HG03196 (cell line): ENCODE measurements at regions not wholly inside any gene's neighbourhood (a gene's known extent, or its start where the extent isn't known, plus 50 kb on each side); places are given as distances from the start of the nearest gene placed in this dataset.

Source experiments
- ATAC-seq: cut with Tn5 transposase; IDR thresholded peaks from one replicate; pipeline ENCODE4 v1.9.1; 2021; ENCODE audit not compliant: unreplicated experiment

GRCh38 chr9:87319656-87320055 is 178.0 kb upstream of the DAPK1 start:
- no peak for ATAC-seq

DNA sequence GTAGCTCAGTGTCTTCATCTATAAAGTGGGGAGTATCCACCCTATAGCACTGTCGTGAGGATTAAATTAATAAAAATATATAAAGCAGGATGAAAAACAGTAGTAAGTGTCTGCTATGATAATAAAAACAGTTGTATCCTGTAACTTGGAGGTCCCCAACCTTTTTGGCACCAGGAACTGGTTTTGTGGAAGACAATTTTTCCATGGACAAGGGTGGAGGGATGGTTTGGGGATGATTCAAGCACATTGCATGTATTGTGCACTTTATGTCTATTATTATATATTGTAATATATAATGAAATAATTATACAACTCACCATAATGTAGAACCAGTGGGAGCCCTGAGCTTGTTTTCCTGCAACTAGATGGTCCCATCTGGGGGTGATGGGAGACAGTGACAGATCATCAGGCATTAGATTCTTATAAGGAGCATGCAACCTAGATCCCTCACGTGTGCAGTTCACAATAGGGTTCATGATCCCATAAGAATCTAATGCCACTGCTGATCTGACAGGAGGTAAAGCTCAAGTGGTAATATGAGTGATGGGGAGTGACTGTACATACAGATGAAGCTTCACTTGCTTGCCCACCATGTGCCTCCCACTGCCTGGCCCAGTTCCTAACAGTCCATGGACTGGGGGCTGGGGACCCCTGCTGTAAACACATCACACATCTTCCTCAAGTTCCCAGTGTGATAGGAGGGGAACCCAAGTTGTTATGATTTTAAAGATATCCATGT is 177.4 kb upstream of the DAPK1 start:
- no peak for ATAC-seq

DNA sequence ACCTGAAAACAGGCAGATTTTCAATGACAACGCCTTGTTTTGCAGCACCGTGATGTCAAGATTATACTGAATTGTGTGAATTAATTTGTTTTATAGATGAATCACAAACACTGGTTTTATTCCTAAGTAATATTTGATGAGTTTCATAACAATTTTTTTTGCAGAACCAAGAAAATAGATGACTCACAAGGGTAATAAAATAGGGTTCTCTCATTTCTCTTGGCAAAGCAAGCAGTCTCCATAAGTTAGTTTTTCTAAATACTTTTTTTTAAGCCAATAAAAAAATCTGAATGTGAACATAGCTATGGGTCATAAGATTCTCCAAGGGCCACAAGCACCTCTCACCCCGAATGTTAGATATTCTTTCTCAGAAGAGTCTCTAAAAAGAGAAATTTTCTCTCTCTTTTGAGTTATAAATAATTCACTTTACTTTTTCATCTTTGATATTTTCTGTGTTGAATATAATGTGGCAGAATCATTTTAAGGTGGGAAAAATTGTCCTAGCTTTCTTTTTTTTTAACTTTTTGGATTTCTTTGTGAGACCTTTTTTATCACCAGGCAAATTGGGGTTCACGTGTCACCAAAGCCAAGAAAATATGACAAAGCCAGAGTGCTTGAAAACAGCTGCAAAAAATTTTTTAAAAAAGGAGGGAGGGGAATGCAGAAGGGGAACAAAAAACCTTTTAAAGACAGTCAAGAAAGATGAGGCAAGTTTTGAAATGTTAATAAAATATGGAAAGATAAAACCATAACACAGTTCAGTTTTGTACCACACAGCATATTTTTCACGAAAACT is 174.6 kb upstream of the DAPK1 start:
- ATAC-seq, result no peak

DNA sequence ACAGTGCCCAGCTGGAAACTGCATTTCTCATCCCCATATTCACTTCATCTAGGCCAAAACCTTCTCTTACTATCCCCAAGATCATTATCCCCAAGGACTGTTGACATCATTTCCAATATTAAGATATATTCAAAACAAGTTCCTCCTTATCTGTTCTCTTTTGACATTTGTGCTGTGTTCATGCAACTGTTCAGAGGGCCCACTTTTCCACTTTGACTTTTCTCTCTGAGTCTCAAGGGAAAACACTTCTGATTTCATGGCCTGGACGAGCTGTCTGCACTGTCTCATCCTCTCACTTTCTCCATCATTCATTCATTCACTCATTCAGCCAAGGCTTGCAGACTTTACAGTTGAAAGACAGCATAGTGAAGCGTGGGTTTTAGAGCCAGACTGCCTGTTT is 173.7 kb upstream of the DAPK1 start:
- no peak for ATAC-seq

DNA sequence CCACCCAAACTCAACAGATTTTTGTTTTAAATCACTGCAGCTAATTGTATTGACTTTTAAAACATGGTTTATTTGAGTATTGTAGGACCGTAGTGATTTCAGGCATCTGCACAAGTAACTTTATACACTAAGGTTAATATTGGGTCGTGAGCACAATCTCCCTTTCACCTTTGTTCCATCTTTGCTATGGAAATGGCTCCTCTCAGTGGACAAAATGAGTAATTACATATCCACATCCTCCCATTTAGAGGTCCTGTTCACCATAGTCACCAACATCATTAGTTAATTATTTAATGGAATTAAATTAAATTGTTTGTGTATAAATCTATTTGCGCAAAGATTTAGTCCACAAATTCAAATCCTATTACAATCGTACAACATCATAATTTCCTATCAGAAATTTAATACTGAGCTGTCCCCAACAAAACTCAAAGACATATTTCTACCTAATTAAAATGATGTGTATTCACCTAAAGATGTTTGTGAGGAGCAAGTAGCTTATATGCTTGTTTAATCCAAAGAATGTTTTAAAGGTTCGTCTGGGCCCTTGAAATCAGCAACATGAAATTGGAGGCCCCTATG is 173.0 kb upstream of the DAPK1 start:
- ATAC-seq, result no peak

- no peak for ATAC-seq
Observed at GRCh38 chr9:87327575-87328125, 170.0 kb upstream of the DAPK1 start.

DNA sequence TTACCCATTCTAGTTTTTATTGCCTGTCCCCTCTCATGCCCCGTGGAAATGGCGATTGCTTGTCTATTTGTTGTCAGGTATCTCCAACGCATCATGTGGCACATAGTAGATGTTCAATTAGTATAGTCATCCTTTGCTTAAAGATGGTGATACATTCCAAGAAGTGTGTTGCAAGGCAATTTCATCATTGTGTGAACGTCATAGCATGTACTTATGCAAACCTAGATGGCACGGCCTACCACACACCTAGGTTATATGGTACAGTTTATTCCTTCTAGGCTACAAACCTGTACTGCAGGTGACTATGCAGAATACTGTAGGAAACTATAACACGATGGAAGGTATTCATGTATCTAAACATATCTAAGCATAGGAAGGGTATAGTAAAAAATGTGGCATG is 163.9 kb upstream of the DAPK1 start:
- ATAC-seq, result no peak

- no peak for ATAC-seq
Observed at GRCh38 chr9:87334366-87334765, 163.3 kb upstream of the DAPK1 start.

DNA sequence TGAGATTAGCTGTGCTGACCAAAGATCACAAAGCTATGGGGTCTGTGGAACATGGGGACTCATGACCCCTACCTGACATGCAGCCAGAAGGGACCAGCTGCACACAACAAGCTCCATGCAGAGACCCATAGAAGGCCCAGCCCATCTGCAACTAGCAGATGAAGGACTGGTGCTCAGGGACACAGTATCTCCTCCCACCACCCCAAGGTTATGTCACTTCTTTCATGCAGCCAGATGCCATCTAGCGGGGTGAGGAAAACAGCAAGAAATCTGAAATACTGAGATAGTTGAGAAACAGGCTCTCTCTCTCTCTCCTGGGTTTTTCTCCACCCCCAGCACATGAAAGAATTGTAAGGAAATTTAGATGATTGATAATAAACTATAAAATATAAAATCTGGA is 161.3 kb upstream of the DAPK1 start:
- ATAC-seq, result no peak

- peak; percentile 63 for ATAC-seq
Observed at GRCh38 chr9:87336914-87337333, 160.7 kb upstream of the DAPK1 start.

DNA sequence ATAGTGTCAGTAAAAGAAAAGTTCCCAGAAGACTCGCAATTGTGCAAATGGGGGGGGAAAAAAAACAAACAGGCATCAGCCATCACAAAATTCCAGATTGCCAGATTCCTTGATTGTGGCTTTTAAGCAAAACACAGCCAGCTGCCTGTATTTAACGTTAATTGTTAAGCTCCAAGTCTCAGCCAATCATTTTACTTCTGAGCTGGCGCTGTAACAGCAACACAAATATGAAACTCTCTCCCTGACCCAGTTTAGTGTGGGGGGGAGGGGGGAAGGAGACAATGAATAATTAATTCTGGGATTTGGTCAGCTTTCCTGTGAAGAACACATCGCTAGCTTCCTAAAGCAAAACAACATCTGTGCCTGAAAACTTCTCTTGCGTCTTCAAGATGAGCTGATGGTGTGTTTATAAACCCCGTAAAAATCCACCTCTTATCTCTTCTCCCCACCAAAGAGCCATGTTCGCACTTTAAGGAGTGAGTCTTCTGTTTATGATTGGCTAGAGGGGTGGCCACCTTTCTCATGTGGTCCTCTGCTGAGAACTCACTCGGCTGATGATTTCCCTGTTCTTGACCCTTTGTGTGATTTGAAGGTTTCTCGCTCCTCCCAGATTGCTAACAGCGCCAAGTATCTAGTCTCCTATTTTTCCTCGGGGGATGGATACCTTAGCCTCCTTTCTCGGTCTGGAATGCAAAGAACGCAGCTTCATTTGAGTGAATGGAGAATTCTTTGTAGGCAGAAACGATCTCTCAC is 160.2 kb upstream of the DAPK1 start:
- no peak for ATAC-seq

DNA sequence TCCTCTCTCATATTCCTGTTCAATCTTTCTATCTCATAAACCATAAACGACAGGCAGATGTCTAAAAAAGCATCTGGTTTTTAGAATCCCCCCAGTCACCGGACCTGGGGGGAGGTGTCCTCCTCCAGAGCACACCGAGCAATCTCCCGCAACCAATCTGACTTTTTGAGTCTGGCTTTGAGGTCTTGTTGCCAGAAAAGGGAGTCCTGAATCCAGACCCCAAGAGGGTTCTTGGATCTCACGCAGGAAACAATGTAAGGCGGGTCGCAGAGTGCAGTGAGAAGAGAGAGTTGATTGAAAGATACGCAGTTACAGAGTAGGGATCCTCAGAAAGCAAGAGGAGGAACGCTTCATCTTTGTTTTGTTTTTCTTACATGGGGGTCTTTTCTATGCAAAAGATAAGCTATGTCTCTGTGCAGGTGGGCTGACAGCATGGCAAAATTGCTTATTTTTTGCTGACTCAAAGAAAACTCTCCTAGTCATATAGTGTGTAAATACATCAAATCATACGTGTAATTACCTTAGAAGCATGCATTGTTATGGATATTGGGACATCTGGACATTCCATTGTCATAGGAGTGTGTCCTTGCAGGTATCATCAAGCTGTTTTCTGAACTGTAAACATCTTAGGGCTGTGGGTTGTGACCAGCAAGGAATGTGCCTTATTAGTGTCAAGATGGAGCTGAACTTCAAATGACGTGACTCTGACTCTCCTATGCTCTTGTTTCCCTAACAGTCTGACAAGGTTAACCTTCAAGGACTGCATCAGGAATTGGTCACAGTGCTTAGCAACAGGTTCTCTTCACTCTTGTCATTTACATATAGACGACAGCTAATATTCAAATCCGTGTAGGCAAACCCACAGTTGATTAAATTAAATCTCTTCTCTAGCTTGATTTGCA is 159.3 kb upstream of the DAPK1 start:
- ATAC-seq, result no peak

DNA sequence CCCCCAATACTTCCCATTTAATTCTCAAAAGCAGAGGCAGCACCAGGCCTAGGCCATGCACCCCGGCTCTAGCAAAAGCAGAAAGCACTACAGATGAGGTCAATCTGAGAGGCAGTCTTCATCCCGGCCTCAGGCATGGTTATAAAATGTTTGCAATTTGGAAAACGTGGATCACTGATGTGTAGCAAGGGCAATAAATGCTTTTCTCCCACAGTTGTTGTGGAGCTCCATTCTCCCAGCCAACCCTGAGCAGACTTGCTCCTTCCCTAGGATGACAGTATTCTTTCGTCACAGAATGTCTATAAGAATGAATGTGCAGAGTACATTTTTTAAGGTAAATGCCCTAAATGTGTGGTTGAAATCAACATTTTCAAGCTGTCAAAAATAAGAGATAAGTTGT is 157.3 kb upstream of the DAPK1 start:
- ATAC-seq, result no peak

GRCh38 chr9:87342743-87343142 is 154.9 kb upstream of the DAPK1 start:
- no peak for ATAC-seq

DNA sequence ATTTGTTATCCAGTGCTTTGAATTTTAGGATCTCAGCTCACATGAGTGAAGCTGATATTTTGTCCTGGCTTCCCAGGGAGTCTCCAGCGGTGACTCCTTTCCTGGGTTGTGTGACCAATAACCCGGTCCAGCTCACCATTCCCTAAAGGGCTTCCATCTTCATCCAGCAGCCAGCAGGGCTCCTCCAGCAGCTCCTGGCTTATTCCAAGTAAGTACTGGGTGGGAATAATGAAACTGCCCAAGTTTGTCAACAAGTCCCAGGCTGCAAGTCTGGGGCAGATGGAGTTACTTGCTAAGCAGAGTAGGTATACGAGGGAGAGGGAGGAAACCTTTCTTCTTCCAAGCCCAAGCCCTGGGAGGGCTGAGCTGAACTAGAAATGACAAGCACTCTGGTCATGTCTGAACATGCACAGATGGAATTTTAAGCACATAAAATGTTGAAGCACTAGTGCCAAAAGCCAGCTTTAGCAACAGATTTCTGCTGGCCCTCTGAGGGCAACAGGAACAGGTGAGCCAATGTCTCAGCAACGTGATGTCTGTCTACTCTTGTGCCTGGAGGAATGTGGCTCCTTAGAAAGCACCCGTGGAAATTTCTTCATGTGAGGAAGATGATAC is 153.7 kb upstream of the DAPK1 start:
- no peak for ATAC-seq

DNA sequence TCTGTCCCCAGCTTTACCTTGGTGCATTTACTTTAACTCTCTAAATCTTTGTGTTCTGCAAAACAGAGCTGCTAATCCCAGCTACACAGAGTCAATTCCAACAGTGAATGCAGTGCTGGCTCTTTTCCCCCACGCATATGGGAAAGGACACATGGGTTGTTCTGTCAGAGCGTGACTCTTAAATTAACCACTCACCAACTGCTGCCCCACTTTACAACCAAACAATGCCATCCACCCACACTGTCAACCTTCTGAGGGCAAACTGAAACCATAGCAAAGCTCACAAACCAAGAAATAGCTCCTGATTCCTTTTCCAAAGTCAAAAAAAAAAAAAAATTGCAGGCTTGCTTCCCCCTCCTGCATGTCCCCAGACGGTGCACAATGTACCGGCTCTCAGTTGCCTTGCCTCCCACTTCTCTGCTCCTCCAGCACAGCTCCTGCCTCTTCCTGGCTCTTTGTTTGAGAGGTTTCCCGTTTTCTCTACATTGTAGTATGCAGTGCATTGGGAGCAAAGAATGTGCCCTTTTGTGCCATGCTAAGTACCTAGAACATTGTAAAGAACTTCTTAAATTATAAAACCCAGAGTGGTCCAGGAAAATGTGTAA is 151.5 kb upstream of the DAPK1 start:
- ATAC-seq, result no peak

- ATAC-seq, result no peak
Observed at GRCh38 chr9:87350915-87351314, 146.8 kb upstream of the DAPK1 start.

DNA sequence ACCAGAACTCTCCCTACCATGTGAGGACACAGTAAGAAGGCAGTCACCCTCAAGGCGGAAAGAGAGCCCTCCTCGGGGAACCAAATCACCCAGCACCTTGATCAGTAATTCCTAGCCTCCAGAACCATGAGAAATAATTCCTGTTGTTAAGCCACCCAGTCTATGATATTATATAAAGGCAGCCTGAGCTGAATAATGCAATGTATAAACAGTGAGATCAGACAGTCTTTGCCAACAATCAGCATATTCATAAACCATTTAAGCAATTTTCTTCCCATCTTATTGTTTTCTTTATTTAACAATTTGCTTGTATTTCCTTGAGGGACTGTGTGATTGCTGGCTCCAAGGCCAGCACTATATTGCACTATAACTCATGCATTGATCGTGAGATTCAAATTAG is 144.4 kb upstream of the DAPK1 start:
- no peak for ATAC-seq

- ATAC-seq, result no peak
Observed at GRCh38 chr9:87354147-87354546, 143.5 kb upstream of the DAPK1 start.
